ENCODE measurements at regions not wholly inside any gene's neighbourhood (a gene's known extent, or its start where the extent isn't known, plus 50 kb on each side); places are given as distances from the start of the nearest gene placed in this dataset.
"Not testable (repeated sequence)": the region's sequence is repeated elsewhere in the genome, so short reads cannot be mapped to it uniquely, and the experiment has no call there.

- H3K27me3 ChIP-seq = no peaks in the 10 kb centered on the region
- no peak overlapping the region for H3K27ac ChIP-seq
- no peak overlapping the region for H3K4me3 ChIP-seq
- no peak for DNase-seq
- no peaks in the 10 kb centered on the region for H3K36me3 ChIP-seq
- TF ChIP-seq CTCF (IDR thresholded peaks at IDR 0.05) (no peak), POLR2A (IDR thresholded peaks at IDR 0.05) (no peak)
- no peaks in the 10 kb centered on the region for H3K9me3 ChIP-seq
- H3K4me1 ChIP-seq = no peaks in the 10 kb centered on the region
- WGBS, 4 donors = 73 to 96% (median 80%) methylated on average over 1 of the region's 1 CpG
- intact Hi-C loops (cut with DNase I) = no loop called here
- ATAC-seq = no peak
Observed at GRCh38 chr5:92041206-92041605, 658.1 kb upstream of the ARRDC3 start.

GRCh38 chr5:92029792-92030191 is 646.7 kb upstream of the ARRDC3 start:
- H3K4me1 ChIP-seq; ATAC-seq; DNase-seq; H3K4me3 ChIP-seq; H3K27ac ChIP-seq; H3K27me3 ChIP-seq; H3K36me3 ChIP-seq; H3K9me3 ChIP-seq; intact Hi-C loops (cut with DNase I): not testable (repeated sequence)
- WGBS, 4 donors = 95 to 99% (median 96%) methylated on average over 2 of the region's 2 CpGs

- 83 to 91% (median 87%) methylated on average over 5 of the region's 5 CpGs for WGBS, 4 donors
- intact Hi-C loops (cut with DNase I) = no loop called here
- TF ChIP-seq POLR2A (IDR thresholded peaks at IDR 0.05) (no peak), CTCF (IDR thresholded peaks at IDR 0.05) (no peak)
- Histone ChIP-seq H3K27ac (no peak overlapping the region), H3K4me3 (no peak overlapping the region), H3K36me3 (no peaks in the 10 kb centered on the region), H3K4me1 (no peaks in the 10 kb centered on the region), H3K9me3 (no peaks in the 10 kb centered on the region), H3K27me3 (no peaks in the 10 kb centered on the region)
- ATAC-seq (no peak), DNase-seq (no peak)
Observed at GRCh38 chr5:92023555-92023954, 640.4 kb upstream of the ARRDC3 start.

- 45 to 72% (median 58%) methylated on average over 1 of the region's 1 CpG for WGBS, 4 donors
- no peak for ATAC-seq
- no peaks in the 10 kb centered on the region for H3K9me3 ChIP-seq
Observed at GRCh38 chr5:92023141-92023471, 640.0 kb upstream of the ARRDC3 start.

More at GRCh38 chr5:92023141-92023471, 640.0 kb upstream of the ARRDC3 start:
- DNase-seq = no peak
- Histone ChIP-seq H3K4me3 (no peak overlapping the region), H3K27me3 (no peaks in the 10 kb centered on the region), H3K4me1 (no peaks in the 10 kb centered on the region), H3K36me3 (no peaks in the 10 kb centered on the region), H3K27ac (no peak overlapping the region)
- intact Hi-C loops (cut with DNase I) = no loop called here
- TF ChIP-seq CTCF (IDR thresholded peaks at IDR 0.05) (no peak), POLR2A (IDR thresholded peaks at IDR 0.05) (no peak)

All from heart left ventricle (tissue), 16 donors.